HG03354 (cell line): ENCODE measurements at regions not wholly inside any gene's neighbourhood (a gene's known extent, or its start where the extent isn't known, plus 50 kb on each side); places are given as distances from the start of the nearest gene placed in this dataset.
"Not testable (repeated sequence)": the region's sequence is repeated elsewhere in the genome, so short reads cannot be mapped to it uniquely, and the experiment has no call there.

ENCODE experiments used
- ATAC-seq: cut with Tn5 transposase; IDR thresholded peaks from one replicate; pipeline ENCODE4 v1.9.1; 2021; ENCODE audit warnings: mild to moderate bottlenecking; ENCODE audit not compliant: unreplicated experiment, poor library complexity, severe bottlenecking

DNA sequence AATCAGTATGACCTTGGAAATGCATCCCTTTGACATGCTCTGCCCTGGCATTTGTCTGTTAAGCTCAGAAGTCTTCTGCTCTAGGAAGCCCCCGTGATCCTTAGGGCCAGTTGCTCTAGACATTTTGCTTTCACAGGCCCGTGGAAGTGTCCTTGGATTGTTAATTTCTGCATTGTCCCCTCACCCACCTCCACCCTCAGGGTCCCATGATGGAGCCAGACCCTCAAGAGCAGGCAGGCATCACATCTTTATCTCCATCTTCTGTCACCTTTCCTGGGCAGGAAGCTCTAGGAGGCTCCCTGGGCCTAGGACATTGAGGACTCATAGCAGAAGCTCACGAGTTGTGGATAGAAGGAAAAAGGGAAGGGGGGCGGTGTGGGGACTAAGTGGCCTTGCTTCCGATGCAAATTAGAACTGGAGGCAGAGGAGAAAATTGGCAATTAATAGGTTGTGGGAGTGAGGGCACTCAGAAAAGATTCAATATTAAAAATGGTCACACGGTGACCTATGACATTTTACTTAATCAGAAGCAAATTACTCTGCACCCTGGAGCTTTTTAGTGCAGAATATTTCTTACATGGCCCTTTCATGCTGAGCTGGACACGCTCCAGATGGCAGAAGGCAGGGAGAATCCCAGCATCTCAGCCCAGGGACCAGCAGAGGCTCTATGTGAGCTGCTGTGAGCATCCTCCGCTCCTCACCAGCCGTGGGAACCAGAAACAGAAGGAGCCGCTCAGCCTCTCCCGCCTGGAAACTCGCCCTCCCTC is 185.0 kb downstream of the MATN1 start:
- ATAC-seq, result no peak

DNA sequence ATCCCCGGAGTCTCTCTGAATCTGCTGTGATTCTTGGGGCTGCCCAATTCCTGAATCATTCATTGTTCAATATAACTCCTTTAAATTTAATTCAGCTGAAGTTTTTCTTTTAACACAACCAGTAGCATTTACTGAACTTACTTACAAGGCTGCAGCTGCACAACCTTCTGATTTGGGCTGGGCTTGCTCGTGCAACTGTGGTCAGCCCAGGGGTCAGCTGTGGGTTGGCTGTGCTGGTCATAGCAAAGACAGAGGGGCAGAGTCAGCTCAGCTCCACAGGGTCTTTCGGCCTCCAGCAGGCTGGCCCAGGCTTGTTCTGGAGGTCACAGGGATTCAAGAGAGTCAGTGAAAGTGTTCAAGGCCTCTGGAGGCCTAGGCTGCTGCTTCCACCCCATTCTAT is 186.1 kb downstream of the MATN1 start:
- ATAC-seq, result no peak

DNA sequence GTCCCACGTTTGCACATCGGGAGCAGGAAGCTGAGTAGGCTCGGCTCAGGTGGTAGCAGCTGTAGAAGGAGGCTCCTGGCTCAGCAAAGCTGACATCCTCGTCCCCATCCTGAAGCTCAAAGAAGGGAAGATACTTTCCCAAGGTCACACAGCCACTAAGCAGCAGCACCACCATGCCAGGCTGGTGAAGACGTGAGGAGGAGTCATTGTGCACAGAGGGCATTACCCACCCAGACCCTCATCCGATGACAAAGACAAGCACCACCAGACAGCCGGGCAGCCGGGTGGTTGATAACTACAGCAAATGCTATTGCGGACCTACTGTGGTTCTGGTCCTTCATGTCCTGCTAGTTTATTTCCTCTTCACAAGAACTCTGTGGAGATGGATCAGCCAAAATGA is 186.9 kb downstream of the MATN1 start:
- no peak for ATAC-seq

DNA sequence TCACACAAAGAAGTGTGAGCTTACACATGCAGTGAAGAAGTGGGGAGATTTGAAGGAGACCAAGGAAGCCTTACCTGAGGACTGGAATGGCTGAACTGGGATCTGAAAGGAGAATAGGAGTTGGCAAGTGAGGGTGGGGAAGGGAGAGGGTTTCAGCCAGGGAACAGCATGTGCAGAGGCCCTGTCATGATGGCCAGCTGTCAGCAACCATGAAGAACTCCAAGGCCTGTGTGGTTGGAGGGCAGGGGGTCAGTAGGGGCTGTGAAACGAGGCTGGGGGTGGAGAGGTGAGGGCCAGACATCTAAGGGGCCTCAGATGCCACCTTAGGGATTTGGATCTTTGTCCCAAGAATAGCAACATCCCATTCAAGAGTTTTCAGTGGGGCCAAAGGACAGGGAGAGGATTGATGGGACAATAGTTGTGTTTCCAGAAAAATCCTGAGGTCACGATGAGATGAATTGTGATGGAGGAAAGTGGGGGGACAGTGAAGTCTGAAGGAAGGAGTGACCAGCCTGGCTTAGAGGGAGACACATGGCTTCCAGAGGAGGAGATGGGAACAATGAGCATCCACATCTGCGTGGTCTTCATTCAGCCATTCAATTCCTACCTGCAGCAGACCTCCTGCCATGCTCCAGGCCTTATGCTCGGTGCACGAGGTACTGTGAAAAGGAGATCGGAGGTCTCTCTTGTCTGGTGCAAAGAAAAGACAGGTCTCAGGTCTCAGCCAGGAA is 187.6 kb downstream of the MATN1 start:
- no peak for ATAC-seq

DNA sequence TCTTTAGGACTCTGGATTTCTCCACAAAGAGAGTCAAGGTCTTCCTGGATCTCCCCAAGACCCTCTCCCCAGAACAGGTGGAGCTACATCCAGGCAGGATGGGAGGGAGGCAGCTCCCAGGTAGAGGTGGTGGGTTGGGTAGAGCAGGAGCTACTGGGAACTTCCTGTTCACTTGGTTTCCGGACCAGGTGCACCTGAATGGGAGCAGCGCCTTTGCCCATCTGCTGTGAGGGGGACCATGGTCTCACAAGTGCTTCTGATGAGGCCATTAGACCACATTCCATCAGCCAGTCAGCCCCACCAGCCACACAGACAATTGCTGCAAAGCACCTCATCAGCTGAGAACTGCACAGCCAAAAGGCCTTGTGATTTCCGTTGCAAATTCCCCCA is 188.8 kb downstream of the MATN1 start:
- no peak for ATAC-seq

DNA sequence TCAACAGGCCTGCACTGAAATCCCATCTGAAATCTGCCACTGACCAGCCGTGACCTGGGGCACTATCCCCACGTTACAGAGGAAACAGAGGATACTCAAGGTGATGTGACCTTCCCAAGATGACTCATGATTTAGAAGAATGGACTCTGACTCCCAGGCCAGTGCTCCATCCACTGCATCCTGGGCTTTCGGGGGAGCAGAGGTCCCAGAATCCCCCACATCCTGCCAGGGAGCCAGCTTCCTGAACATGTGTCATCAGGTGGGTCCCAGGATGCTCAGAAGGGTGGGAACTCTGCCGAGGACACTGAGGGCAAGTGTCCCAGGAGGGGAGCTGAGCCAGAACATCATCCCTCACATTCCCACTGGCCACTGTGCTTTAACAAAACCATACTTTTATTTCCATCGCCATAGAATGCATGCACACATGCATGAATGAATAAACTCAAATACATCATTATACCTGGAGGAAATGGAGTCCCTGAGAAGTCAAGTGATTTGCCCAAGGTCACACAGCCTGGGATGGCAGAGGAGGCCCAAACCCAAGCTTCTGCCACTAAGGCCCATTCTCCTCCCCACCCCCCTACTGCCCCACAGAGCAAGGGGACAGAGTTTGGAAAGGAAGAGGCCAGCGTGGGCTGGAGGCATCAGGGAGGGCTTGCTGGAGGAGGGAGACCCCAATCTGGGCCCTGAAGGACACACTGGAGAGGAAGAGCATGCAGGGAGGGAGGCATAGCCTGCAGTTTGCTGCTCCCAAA is 189.4 kb downstream of the MATN1 start:
- no peak for ATAC-seq

DNA sequence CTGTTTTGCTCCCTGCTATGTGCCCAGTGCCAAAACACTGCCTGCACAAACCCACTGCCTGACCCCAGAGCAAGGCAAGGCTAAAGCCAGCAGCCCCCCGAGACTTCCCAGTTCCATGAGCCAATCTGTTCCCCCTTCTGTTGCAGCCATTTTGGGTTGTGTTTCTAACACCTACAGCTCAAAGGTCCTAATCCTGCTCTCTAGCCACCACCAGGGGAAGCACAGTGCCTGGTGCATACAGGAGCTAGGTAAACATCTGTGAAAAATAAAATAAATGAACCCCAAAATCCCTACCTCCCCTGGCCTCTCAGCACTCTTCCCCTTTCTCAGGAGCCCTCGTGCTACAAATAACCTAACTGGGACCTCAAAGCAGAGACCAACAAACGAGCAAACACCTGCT is 190.2 kb downstream of the MATN1 start:
- ATAC-seq, result no peak

DNA sequence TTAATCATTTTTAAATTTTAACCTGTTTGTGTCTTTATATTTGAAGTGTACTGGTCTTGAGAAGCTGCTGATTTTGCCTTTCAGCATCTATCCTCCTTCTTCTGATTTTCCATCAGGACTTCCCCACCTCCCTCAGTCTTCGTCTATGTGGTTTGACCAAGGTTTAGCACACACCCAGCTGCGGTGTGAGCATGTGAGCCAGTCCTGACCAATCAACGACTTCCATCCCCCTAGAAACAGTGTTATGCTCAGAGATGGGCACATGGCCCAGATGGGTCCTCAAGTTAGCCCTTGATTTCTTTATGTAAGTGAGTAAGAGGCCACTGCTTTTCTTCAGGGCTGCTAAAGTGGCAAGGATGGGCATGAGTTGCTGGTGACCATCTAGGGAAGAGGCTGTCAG is 190.8 kb downstream of the MATN1 start:
- ATAC-seq, result no peak

DNA sequence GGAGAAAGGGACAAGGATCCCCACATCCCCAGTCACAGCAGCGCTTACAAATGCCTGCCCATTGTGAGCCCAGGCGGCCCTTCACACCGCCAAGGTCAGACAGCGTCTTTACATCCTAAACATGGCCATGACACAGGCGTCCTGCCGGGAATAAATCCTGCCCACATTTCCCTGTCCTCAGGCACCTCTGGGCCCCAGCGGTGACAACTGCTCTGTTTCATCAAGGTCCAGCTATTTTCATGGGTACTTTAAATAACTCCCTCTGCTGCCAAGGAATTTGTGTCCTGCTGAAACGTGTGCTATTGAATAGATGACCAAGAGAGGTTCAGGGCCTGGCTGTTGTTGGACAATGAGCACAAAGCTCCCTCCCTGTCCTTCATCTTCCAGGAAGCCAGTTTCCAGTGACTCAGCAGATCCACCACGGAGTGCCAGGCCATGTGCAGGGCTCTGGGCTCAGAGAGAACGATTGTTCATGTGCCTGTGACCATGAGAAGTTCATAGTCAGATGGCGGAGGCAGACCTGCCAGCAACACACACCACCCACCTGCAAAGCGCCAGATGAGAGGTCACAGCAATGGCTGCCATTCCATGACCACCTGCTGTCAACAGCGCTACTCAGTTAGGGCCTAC is 195.8 kb downstream of the MATN1 start:
- ATAC-seq, result no peak

DNA sequence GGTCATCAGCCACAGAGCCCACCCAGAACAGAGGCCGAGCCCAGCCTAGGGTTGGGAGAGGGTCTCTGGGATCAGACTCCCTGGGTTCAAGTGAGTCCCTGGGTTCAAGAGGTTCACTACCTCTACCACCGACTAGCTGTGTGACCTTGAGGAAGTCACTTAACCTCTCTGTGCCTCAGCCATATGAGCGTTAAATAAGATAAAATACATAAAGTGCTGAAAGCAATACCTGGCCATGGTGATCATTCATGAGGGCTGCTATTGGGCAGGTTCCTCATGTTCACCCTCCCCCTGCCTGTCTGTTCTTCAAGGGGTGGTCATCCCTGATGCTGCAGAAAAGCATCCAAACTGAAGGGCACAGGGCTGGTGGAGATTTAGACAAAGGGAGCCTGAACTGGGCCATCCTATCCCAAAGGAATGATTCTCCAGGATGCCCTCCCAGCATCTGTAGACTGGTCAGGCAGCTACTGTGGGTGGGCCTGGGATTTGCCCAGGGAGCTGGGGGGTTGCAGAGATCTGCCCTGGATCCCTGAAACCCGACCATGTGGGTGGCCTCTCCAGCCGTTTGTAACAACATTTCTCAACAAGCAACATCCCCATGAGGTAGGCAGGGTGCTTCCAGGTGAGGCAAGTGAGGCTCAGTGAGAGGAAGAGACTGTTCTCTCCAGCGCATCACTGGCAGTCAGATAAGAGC is 196.6 kb downstream of the MATN1 start:
- no peak for ATAC-seq

DNA sequence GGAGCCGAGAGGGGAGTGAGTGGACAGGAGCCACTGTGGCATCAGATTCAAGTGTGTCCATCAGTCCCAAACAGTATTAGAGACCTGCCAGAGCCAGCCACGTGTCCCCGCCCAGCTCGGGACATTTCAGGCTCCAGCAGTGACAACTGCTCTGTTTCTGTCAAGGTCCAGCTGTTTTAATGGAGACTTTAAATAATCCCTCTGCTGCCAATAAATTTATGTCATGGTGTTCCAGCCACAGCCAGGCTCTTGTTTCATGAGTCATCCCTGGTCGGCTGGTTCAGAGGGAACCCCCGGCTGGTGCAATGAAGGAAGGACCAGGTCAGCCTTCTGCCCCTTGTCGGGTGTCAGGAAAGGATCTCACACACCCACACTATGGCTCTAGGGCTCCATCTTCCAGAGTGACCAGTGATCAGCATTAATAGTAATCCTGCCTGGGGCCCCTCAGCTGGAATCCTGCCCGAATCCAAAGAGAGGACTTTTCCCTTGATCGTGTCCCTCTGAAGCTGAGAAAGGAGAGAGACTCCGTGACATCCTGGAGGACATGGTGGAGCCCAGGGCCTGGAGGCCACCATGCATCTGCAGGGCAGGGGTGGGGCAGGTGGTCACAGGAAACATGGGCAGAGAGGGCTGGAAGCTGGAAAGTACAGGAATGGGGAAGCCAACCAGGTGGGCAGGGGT is 197.3 kb downstream of the MATN1 start:
- no peak for ATAC-seq

DNA sequence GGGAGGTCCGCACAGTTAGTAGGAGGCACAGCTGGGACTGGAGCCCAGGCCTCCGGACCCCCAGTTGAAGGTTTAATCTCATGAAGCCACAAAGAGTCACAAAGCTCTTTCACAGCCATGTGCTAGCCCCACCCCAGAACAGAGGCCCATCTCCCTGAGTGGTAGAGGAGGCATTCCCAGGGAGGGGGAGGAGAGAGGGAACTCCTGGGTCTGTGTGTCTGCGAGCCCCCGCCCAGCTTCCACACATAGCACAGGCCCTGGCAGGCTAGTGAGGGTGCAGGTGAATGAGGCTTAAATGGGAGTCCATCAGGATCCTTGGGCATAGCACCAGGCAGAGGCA is 197.8 kb downstream of the MATN1 start:
- ATAC-seq, result no peak

DNA sequence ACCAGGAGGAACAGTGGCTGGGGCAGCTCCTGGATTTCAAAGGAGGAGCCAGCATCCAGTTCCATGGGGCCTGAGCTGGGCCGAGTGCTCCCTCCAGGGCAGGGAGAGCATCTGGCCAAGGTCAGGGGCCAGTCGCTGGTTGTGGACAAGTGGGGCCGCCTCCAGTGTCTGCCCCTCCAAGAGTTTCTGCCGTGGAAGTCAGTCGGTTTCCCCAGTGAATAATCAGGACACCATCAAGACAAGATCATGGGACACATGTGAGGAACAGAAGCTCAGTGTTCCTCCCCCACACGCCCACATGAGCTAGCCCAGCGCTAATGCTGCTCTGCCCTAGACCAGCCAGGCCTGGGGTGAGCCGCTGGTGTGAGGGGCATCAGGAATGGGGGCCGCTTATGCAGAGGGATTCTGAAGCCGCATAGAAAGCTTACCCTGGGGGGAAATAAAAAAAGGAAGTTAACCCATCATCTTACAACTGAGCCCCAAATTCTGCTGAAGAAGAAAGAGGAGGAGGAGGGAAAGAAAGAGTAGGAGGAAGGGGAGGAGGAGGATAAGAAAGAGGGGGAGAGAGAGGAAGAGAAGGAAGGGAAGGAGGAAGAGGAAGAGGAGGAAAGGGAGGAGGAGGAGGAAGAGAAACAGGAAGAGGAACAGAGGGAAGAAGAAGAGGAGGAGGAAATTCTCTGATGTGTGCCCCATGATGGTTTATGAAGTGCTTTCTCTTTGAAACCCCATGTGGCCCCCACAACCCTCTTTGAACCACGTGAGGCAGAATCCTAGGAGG is 198.4 kb downstream of the MATN1 start:
- no peak for ATAC-seq

DNA sequence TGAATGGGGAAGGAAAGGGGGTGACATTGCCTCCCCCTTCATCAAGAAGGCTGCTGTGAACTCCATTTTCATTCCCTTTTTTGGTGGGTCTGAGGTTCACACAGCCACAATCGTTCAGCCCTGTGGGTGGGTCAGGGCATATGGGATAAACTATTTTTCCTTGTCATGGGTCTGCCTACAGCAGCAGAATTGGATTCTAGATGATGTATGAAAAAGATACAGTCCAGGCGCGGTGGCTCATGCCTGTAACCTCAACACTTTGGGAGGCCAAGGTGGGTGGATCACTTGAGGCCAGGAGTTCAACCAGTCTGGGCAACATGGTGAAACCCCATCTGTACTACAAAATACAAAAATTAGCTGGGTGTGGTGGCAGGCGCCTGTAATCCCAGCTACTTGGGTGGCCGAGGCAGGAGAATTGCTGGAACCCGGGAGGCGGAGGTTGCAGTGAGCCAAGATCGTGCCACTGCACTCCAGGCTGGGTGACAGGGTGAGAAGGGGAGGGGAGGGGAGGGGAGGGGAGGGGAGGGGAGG is 199.3 kb downstream of the MATN1 start:
- not testable (repeated sequence) for ATAC-seq

DNA sequence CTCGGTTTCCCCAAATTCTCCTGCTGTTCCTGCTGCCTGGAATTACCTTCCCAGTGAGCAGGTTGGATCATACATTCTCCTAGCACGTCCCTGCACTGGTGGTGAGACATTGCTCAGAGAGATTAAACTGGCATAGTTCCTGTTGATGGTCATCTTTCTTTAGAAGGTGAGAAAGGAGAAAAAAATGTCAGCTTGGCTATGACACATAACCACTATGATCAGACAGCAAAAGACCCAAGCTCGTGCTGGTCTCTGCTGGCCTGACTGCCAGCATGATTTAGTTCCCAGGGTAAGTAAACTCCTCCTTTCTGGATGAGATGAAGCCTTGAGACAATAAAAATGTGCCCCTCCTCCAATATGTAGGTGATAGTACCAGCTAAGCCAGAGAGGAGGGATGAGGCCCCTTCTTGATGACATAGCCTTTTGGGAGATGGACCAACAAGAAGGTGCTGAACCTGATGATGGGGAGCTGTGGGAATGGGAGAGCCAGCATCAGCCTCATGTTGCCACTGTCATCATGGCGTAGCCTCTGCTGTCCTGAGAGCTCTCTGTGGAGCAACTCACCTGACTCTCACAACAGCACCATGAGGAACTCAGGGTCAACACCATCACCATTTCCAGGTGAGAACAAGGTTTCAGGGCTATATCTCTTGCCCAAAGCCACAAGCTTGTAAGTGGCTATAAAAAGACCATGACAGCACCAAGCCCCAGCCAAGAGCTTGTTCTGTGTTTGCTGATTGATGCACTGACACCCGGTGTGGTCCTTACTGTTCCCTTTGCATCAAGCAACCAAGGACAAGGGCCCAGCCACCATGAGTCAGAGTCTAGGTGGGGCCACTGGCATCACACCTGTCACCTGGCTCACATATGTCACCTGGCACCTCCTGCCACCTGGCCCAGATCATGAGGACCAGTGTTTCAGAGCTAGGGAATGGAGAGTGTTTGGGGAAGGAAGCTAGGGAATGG is 200.0 kb downstream of the MATN1 start:
- ATAC-seq, result no peak

DNA sequence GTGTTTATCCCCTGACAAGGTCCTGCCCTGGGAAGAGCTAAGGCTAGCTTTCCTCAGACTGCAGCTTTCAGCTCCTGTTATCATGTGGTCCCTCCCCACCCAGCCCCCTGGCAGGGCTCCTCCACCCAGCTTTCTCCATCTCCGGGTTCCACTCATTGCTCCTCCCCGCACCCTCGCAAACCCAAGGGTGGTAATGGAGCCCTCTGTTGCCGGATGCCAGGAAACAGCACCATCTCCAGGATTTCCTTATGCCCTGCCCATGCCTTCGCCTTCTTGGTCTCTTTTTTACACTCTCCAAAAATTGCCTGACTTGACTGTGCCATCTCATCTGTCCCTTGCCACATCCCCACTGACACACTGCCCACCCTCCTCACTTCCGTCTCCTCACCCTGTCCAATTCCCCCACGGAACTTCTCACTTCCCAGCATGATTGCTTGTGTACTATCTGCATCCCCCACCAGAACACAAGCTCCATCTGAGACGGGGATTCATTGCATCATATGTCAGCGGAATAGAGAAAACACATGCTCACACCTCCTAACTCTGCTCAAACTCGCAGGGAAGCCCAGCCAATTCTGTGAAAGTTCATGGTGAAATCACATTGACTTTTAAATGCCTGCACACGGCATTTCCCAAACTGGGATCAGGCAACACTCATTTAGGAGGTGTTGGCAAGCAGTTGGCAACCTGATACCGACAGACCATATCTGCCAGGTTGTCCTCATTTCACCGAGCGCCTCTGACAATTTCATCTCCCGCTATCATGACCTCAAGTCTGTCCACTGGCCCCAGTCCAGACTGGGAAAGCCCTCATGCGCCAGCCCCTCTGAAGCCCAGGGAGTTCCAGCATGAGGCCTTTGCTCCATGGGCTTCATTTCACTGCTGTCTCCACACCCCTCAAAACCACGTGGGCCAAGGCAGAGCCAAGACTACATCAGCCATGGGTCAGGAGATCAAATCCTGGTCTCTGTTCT is 201.1 kb downstream of the MATN1 start:
- no peak for ATAC-seq
